ENCODE measurements at regions not wholly inside any gene's neighbourhood (a gene's known extent, or its start where the extent isn't known, plus 50 kb on each side); places are given as distances from the start of the nearest gene placed in this dataset.

GRCh38 chr4:182975806-182976205 is 58.6 kb upstream of the DCTD start:
- Mint-ChIP-seq H3K27me3 (peaks cover 28 to 32% of the 10 kb centered on the region in 2 donors), H3K4me3 (no peak overlapping the region), H3K4me1 (no peaks in the 10 kb centered on the region), H3K36me3 (no peaks in the 10 kb centered on the region), H3K9me3 (no peaks in the 10 kb centered on the region), H3K27ac (no peak overlapping the region)
- no peak for ATAC-seq (replicated peaks in 1 of 4)
- H3K27ac ChIP-seq (ENCODE audit: low read length) = no peak overlapping the region
- no peak for DNase-seq
- H3K4me3 ChIP-seq (ENCODE audit: control insufficient read depth in 1 of 2, extremely low read depth in 1 of 2, low read length in 1 of 2) = no peak overlapping the region
- WGBS (ENCODE audit: insufficient coverage) = no CpG with 5 or more reads among the region's 3 CpGs
- no peaks in the 10 kb centered on the region for H3K9me3 ChIP-seq
- peaks cover 0 to 17% of the 10 kb centered on the region in 2 experiments for H3K27me3 ChIP-seq (replicated peaks in 1 of 2; ENCODE audit: control insufficient read depth in 2 of 2, extremely low read depth in 1 of 2, insufficient read depth in 2 of 2, low read length in 1 of 2)
- ChIA-PET CTCF (no interaction called here), POLR2A (no interaction called here)
- no peaks in the 10 kb centered on the region for H3K4me1 ChIP-seq (ENCODE audit: control insufficient read depth in 1 of 2, extremely low read depth in 1 of 2, insufficient read depth in 2 of 2, low read length in 2 of 2)
- no peaks in the 10 kb centered on the region for H3K36me3 ChIP-seq (ENCODE audit: control insufficient read depth in 2 of 2, extremely low read depth in 1 of 2, insufficient read depth in 1 of 2, low read length in 1 of 2)

GRCh38 chr4:182973941-182974340 is 56.8 kb upstream of the DCTD start:
- H3K4me3 ChIP-seq (ENCODE audit: control insufficient read depth in 1 of 2, extremely low read depth in 1 of 2, low read length in 1 of 2) = no peak overlapping the region
- H3K9me3 ChIP-seq = no peaks in the 10 kb centered on the region
- H3K27ac ChIP-seq (ENCODE audit: low read length) = no peak overlapping the region
- H3K4me1 ChIP-seq (ENCODE audit: control insufficient read depth in 1 of 2, extremely low read depth in 1 of 2, insufficient read depth in 2 of 2, low read length in 2 of 2) = no peaks in the 10 kb centered on the region
- H3K4me3 Mint-ChIP-seq = no peak overlapping the region
- ATAC-seq (replicated peaks in 1 of 4) (no peak), DNase-seq (no peak)
- H3K36me3 ChIP-seq (ENCODE audit: control insufficient read depth in 2 of 2, extremely low read depth in 1 of 2, insufficient read depth in 1 of 2, low read length in 1 of 2) = no peaks in the 10 kb centered on the region
- no peaks in the 10 kb centered on the region for H3K4me1 Mint-ChIP-seq
- H3K27me3 Mint-ChIP-seq = peaks cover 34% of the 10 kb centered on the region in 2 donors
- H3K27me3 ChIP-seq (replicated peaks in 1 of 2; ENCODE audit: control insufficient read depth in 2 of 2, extremely low read depth in 1 of 2, insufficient read depth in 2 of 2, low read length in 1 of 2) = peaks cover 0 to 30% of the 10 kb centered on the region in 2 experiments
- no peaks in the 10 kb centered on the region for H3K36me3 Mint-ChIP-seq
- CTCF ChIA-PET = no interaction called here
- no peak overlapping the region for H3K27ac Mint-ChIP-seq
- no peaks in the 10 kb centered on the region for H3K9me3 Mint-ChIP-seq
- WGBS (ENCODE audit: insufficient coverage) = 89% methylated on average over 10 of the region's 11 CpGs
- POLR2A ChIA-PET = no interaction called here

- no peaks in the 10 kb centered on the region for H3K4me1 Mint-ChIP-seq
- ATAC-seq (replicated peaks in 1 of 4) (no peak), DNase-seq (no peak)
- no peak overlapping the region for H3K27ac ChIP-seq (ENCODE audit: low read length)
- POLR2A ChIA-PET = no interaction called here
- H3K36me3 Mint-ChIP-seq = no peaks in the 10 kb centered on the region
- H3K9me3 ChIP-seq = no peaks in the 10 kb centered on the region
- H3K4me3 ChIP-seq (ENCODE audit: control insufficient read depth in 1 of 2, extremely low read depth in 1 of 2, low read length in 1 of 2) = no peak overlapping the region
- CTCF ChIA-PET = no interaction called here
- H3K4me3 Mint-ChIP-seq = no peak overlapping the region
- H3K27ac Mint-ChIP-seq = no peak overlapping the region
- no peaks in the 10 kb centered on the region for H3K4me1 ChIP-seq (ENCODE audit: control insufficient read depth in 1 of 2, extremely low read depth in 1 of 2, insufficient read depth in 2 of 2, low read length in 2 of 2)
- peaks cover 0 to 30% of the 10 kb centered on the region in 2 experiments for H3K27me3 ChIP-seq (replicated peaks in 1 of 2; ENCODE audit: control insufficient read depth in 2 of 2, extremely low read depth in 1 of 2, insufficient read depth in 2 of 2, low read length in 1 of 2)
- 88% methylated on average over 1 of the region's 3 CpGs for WGBS (ENCODE audit: insufficient coverage)
- H3K9me3 Mint-ChIP-seq = no peaks in the 10 kb centered on the region
- no peaks in the 10 kb centered on the region for H3K36me3 ChIP-seq (ENCODE audit: control insufficient read depth in 2 of 2, extremely low read depth in 1 of 2, insufficient read depth in 1 of 2, low read length in 1 of 2)
- H3K27me3 Mint-ChIP-seq = peaks cover 31 to 33% of the 10 kb centered on the region in 2 donors
Observed at GRCh38 chr4:182973511-182973911, 56.3 kb upstream of the DCTD start.

- ATAC-seq (replicated peaks in 1 of 4) = no peak
- no peaks in the 10 kb centered on the region for H3K4me1 ChIP-seq (ENCODE audit: control insufficient read depth in 1 of 2, extremely low read depth in 1 of 2, insufficient read depth in 2 of 2, low read length in 2 of 2)
- POLR2A ChIA-PET = no interaction called here
- WGBS (ENCODE audit: insufficient coverage) = no CpG with 5 or more reads among the region's 3 CpGs
- no peak overlapping the region for H3K4me3 ChIP-seq (ENCODE audit: control insufficient read depth in 1 of 2, extremely low read depth in 1 of 2, low read length in 1 of 2)
- no peak overlapping the region for H3K27ac Mint-ChIP-seq
- H3K9me3 ChIP-seq = no peaks in the 10 kb centered on the region
- CTCF ChIA-PET = interaction anchor here in 1 of 2 donors (0.6 kb wide), 1 partner anchor 514 kb away, joined by 5 read pairs; no protein-coding TSS in a partner anchor
- H3K9me3 Mint-ChIP-seq = peaks cover 0 to 6% (median 5%) of the 10 kb centered on the region in 3 donors
- H3K4me3 Mint-ChIP-seq = no peak overlapping the region
- no peak overlapping the region for H3K27ac ChIP-seq (ENCODE audit: low read length)
- no peak for DNase-seq
- H3K36me3 ChIP-seq (ENCODE audit: control insufficient read depth in 2 of 2, extremely low read depth in 1 of 2, insufficient read depth in 1 of 2, low read length in 1 of 2) = no peaks in the 10 kb centered on the region
- H3K27me3 ChIP-seq (replicated peaks in 1 of 2; ENCODE audit: control insufficient read depth in 2 of 2, extremely low read depth in 1 of 2, insufficient read depth in 2 of 2, low read length in 1 of 2) = peaks cover 0 to 23% of the 10 kb centered on the region in 2 experiments
- no peaks in the 10 kb centered on the region for H3K4me1 Mint-ChIP-seq
- H3K27me3 Mint-ChIP-seq = peaks cover 30 to 32% of the 10 kb centered on the region in 2 donors
- H3K36me3 Mint-ChIP-seq = no peaks in the 10 kb centered on the region
Observed at GRCh38 chr4:182971702-182972101, 54.5 kb upstream of the DCTD start.

GRCh38 chr4:182969651-182970279 is 52.6 kb upstream of the DCTD start:
- no peak overlapping the region for H3K27ac ChIP-seq (ENCODE audit: low read length)
- Mint-ChIP-seq H3K4me3 (no peak overlapping the region), H3K27ac (no peak overlapping the region), H3K9me3 (peaks cover 0 to 9% (median 9%) of the 10 kb centered on the region in 3 donors), H3K27me3 (peaks cover 43 to 46% of the 10 kb centered on the region in 2 donors), H3K4me1 (no peaks in the 10 kb centered on the region), H3K36me3 (no peaks in the 10 kb centered on the region)
- no peak for DNase-seq
- no peak for ATAC-seq (replicated peaks in 1 of 4)
- POLR2A ChIA-PET = no interaction called here
- CTCF ChIA-PET = interaction anchor here in 1 of 2 donors (0.7 kb wide), 1 partner anchor 164 kb away, joined by 3 read pairs; no protein-coding TSS in a partner anchor
- H3K4me1 ChIP-seq (ENCODE audit: control insufficient read depth in 1 of 2, extremely low read depth in 1 of 2, insufficient read depth in 2 of 2, low read length in 2 of 2) = no peaks in the 10 kb centered on the region
- 9% methylated on average over 6 of the region's 9 CpGs for WGBS (ENCODE audit: insufficient coverage)
- peaks cover 0 to 25% of the 10 kb centered on the region in 2 experiments for H3K27me3 ChIP-seq (replicated peaks in 1 of 2; ENCODE audit: control insufficient read depth in 2 of 2, extremely low read depth in 1 of 2, insufficient read depth in 2 of 2, low read length in 1 of 2)
- no peaks in the 10 kb centered on the region for H3K36me3 ChIP-seq (ENCODE audit: control insufficient read depth in 2 of 2, extremely low read depth in 1 of 2, insufficient read depth in 1 of 2, low read length in 1 of 2)
- H3K9me3 ChIP-seq = no peaks in the 10 kb centered on the region
- no peak overlapping the region for H3K4me3 ChIP-seq (ENCODE audit: control insufficient read depth in 1 of 2, extremely low read depth in 1 of 2, low read length in 1 of 2)

- Mint-ChIP-seq H3K9me3 (peaks cover 0 to 10% (median 9%) of the 10 kb centered on the region in 3 donors), H3K36me3 (no peaks in the 10 kb centered on the region), H3K4me3 (no peak overlapping the region), H3K4me1 (no peaks in the 10 kb centered on the region), H3K27me3 (peaks cover 41 to 46% of the 10 kb centered on the region in 2 donors), H3K27ac (no peak overlapping the region)
- no peak overlapping the region for H3K4me3 ChIP-seq (ENCODE audit: control insufficient read depth in 1 of 2, extremely low read depth in 1 of 2, low read length in 1 of 2)
- no peaks in the 10 kb centered on the region for H3K4me1 ChIP-seq (ENCODE audit: control insufficient read depth in 1 of 2, extremely low read depth in 1 of 2, insufficient read depth in 2 of 2, low read length in 2 of 2)
- peaks cover 0 to 25% of the 10 kb centered on the region in 2 experiments for H3K27me3 ChIP-seq (replicated peaks in 1 of 2; ENCODE audit: control insufficient read depth in 2 of 2, extremely low read depth in 1 of 2, insufficient read depth in 2 of 2, low read length in 1 of 2)
- H3K36me3 ChIP-seq (ENCODE audit: control insufficient read depth in 2 of 2, extremely low read depth in 1 of 2, insufficient read depth in 1 of 2, low read length in 1 of 2) = no peaks in the 10 kb centered on the region
- CTCF ChIA-PET = interaction anchor here in 1 of 2 donors (0.6 to 0.7 kb wide), 2 partner anchors 18 to 163 kb away, joined by 3 to 4 read pairs; no protein-coding TSS in a partner anchor
- DNase-seq = no peak
- POLR2A ChIA-PET = no interaction called here
- no peak for ATAC-seq (replicated peaks in 1 of 4)
- 77% methylated on average over 6 of the region's 11 CpGs for WGBS (ENCODE audit: insufficient coverage)
- no peaks in the 10 kb centered on the region for H3K9me3 ChIP-seq
- no peak overlapping the region for H3K27ac ChIP-seq (ENCODE audit: low read length)
Observed at GRCh38 chr4:182968917-182969650, 51.9 kb upstream of the DCTD start.

Data from T-cell (primary cell).